Epidermal melanocyte (primary cell): ENCODE measurements at regions not wholly inside any gene's neighbourhood (a gene's known extent, or its start where the extent isn't known, plus 50 kb on each side); places are given as distances from the start of the nearest gene placed in this dataset.

Experiments
- DNase-seq: peaks from one replicate; pipeline ENCODE4 v3.0.0; 2011; ENCODE audit warnings: low spot score; ENCODE audit not compliant: insufficient read length

- no peak for DNase-seq
These were observed 414.2 kb downstream of the SHANK2 start for GRCh38 chr11:70838198-70838597.

GRCh38 chr11:70839851-70840250 is 412.5 kb downstream of the SHANK2 start:
- DNase-seq = no peak

GRCh38 chr11:70841264-70841663 is 411.1 kb downstream of the SHANK2 start:
- no peak for DNase-seq

GRCh38 chr11:70842256-70842655 is 410.1 kb downstream of the SHANK2 start:
- no peak for DNase-seq

- no peak for DNase-seq
These were observed 409.7 kb downstream of the SHANK2 start for GRCh38 chr11:70842701-70843100.

- no peak for DNase-seq
These were observed 408.5 kb downstream of the SHANK2 start for GRCh38 chr11:70843906-70844305.

GRCh38 chr11:70844387-70844786 is 408.0 kb downstream of the SHANK2 start:
- DNase-seq = no peak

GRCh38 chr11:70845591-70846041 is 406.8 kb downstream of the SHANK2 start:
- no peak for DNase-seq

- DNase-seq = no peak
These were observed 405.4 kb downstream of the SHANK2 start for GRCh38 chr11:70846781-70847655.

- no peak for DNase-seq
These were observed 404.1 kb downstream of the SHANK2 start for GRCh38 chr11:70848243-70848750.

- DNase-seq = no peak
These were observed 403.3 kb downstream of the SHANK2 start for GRCh38 chr11:70849031-70849430.

GRCh38 chr11:70851308-70851707 is 401.1 kb downstream of the SHANK2 start:
- DNase-seq = no peak

GRCh38 chr11:70851907-70852306 is 400.5 kb downstream of the SHANK2 start:
- no peak for DNase-seq

- DNase-seq = no peak
These were observed 399.2 kb downstream of the SHANK2 start for GRCh38 chr11:70853068-70853769.

- no peak for DNase-seq
These were observed 398.6 kb downstream of the SHANK2 start for GRCh38 chr11:70853770-70854108.

- DNase-seq = no peak
These were observed 398.2 kb downstream of the SHANK2 start for GRCh38 chr11:70854201-70854600.

GRCh38 chr11:70854901-70855556 is 397.3 kb downstream of the SHANK2 start:
- DNase-seq = no peak

GRCh38 chr11:70857894-70858293 is 394.5 kb downstream of the SHANK2 start:
- DNase-seq = no peak

- DNase-seq = no peak
These were observed 393.2 kb downstream of the SHANK2 start for GRCh38 chr11:70859180-70859579.

GRCh38 chr11:70860888-70861287 is 391.5 kb downstream of the SHANK2 start:
- DNase-seq = no peak

- no peak for DNase-seq
These were observed 390.8 kb downstream of the SHANK2 start for GRCh38 chr11:70861559-70861958.

GRCh38 chr11:70862093-70862492 is 390.3 kb downstream of the SHANK2 start:
- no peak for DNase-seq
